ENCODE measurements at regions not wholly inside any gene's neighbourhood (a gene's known extent, or its start where the extent isn't known, plus 50 kb on each side); places are given as distances from the start of the nearest gene placed in this dataset.
"Not testable (repeated sequence)": the region's sequence is repeated elsewhere in the genome, so short reads cannot be mapped to it uniquely, and the experiment has no call there.

DNA sequence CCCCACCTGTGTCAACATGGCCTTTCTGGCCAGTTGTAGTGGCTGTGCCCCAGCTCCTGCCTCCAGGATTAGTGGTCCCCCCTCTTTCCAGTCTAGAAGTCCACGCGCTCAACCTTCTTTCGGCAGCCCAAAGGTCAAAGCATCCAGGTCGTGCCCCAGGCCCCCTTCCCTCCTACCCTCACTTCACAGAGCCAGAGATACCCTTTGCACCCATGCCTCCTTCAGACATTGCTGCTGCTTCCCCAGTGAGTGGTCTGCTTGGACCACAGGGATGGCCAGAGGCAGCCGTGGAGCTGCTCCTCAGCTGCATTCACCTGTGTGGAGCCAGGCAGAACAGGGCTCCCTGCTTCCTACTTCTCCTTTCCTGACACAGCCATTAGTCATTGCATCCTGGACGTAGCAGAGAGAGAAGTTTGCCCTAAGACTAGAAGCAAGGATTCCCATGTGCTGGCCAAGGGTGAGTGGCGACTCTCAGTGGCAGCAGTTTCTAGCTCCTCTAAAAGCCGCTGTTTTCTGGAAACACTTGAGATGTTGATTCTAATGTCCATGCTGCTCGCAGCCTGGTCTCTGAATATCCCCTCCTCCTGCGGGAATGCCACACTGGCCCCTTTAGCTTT, 243.1 kb upstream of the SHH start:
- DNase-seq (ENCODE audit: low spot score in 2 of 2) (peak in 1 of 2 donors; percentile 18), ATAC-seq (no peak)
- Mint-ChIP-seq H3K27ac (no peak overlapping the region), H3K9me3 (peaks cover 3 to 7% of the 10 kb centered on the region in 2 donors), H3K36me3 (no peaks in the 10 kb centered on the region)

DNA sequence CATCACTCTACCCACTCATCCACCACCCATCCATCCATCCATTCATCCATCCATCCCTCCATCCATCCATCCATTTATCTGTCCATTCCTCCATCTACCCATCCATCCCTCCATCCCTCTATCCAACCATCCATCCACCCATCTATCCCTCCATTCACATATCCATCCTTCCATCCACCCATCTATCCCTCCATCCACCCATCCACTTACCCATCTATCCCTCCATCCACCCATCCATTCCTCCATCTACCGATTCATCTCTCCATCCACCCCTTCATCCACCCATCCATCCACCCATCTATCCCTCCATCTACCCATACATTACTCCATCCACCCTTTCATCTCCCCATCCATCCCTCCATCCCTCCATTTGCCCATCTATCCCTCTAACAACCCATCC, 239.6 kb upstream of the SHH start:
- H3K36me3 Mint-ChIP-seq, result no peaks in the 10 kb centered on the region
- DNase-seq (ENCODE audit: low spot score in 2 of 2), result no peak
- no peak for ATAC-seq
- no peak overlapping the region for H3K27ac Mint-ChIP-seq
- peaks cover 0 to 5% of the 10 kb centered on the region in 2 donors for H3K9me3 Mint-ChIP-seq

GRCh38 chr7:156050636-156051569, 238.6 kb upstream of the SHH start:
- Mint-ChIP-seq H3K27ac (no peak overlapping the region), H3K9me3 (peaks cover 0 to 5% of the 10 kb centered on the region in 2 donors), H3K36me3 (no peaks in the 10 kb centered on the region)
- no peak for DNase-seq (ENCODE audit: low spot score in 2 of 2)
- ATAC-seq, result no peak

- H3K36me3 Mint-ChIP-seq, result no peaks in the 10 kb centered on the region
- no peak for ATAC-seq
- H3K9me3 Mint-ChIP-seq, result peaks cover 0 to 5% of the 10 kb centered on the region in 2 donors
- DNase-seq (ENCODE audit: low spot score in 2 of 2), result no peak
- H3K27ac Mint-ChIP-seq, result no peak overlapping the region
These were observed 237.1 kb upstream of the SHH start for GRCh38 chr7:156049366-156049765.

DNA sequence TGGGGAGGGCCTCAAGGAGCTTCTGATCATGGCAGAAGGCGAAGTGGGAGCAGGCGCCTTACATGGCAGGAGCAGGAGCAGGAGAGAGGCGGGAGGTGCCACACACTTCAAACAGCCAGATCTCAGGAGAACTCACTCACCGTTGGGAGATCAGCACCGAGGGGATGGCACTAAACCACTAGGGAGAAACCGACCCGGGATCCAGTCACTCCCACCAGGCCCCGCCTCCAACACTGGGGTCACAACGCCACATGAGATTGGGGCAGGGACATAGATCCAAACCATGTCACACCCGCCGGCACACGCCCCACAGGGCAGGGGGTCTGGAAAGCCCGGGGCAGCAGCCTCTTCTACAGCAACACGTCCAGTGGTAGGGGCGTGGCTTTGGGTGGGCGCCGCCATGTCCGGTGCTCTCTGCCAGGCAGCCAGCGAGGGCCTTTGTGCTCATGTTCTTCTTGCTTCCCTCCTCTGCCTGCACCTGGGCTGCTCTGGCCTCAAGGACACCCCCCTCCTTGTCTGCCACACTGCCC, 233.8 kb upstream of the SHH start:
- no peaks in the 10 kb centered on the region for H3K9me3 Mint-ChIP-seq
- H3K36me3 Mint-ChIP-seq, result no peaks in the 10 kb centered on the region
- no peak overlapping the region for H3K27ac Mint-ChIP-seq
- ATAC-seq (no peak), DNase-seq (ENCODE audit: low spot score in 2 of 2) (no peak)

- no peak overlapping the region for H3K27ac Mint-ChIP-seq
- no peak for ATAC-seq
- H3K36me3 Mint-ChIP-seq, result no peaks in the 10 kb centered on the region
These were observed 231.3 kb upstream of the SHH start for GRCh38 chr7:156043416-156044178.

GRCh38 chr7:156041398-156041797, 229.1 kb upstream of the SHH start:
- no peak for ATAC-seq
- DNase-seq (ENCODE audit: low spot score in 2 of 2), result no peak
- Mint-ChIP-seq H3K9me3 (no peaks in the 10 kb centered on the region), H3K27ac (no peak overlapping the region), H3K36me3 (no peaks in the 10 kb centered on the region)

More at GRCh38 chr7:156043416-156044178, 231.3 kb upstream of the SHH start:
- no peak for DNase-seq (ENCODE audit: low spot score in 2 of 2)
- H3K9me3 Mint-ChIP-seq, result no peaks in the 10 kb centered on the region

GRCh38 chr7:156039971-156040677, 227.9 kb upstream of the SHH start:
- Mint-ChIP-seq H3K27ac (no peak overlapping the region), H3K36me3 (no peaks in the 10 kb centered on the region), H3K9me3 (no peaks in the 10 kb centered on the region)
- DNase-seq (ENCODE audit: low spot score in 2 of 2) (no peak), ATAC-seq (peak in 1 of 2 donors; percentile 65)

DNA sequence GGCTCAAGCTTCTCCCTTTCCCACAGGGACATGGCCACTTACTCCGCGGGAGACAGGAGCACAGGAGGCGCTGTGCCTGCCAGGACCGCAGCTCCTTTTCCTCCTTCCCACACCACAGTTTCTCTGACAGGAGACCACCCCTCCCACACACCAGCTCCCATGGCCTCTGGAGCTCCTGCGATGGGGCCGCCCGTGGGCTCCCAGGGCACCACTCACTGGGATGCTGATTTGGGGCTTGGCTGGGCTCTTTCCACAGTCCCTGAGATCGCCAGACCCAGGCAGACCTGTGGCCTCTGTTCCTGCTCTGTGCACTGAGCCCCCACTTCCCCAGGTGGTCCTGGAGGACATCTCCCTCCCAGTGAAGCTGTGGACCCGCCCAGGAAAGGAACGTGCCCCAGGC, 226.9 kb upstream of the SHH start:
- Mint-ChIP-seq H3K9me3 (no peaks in the 10 kb centered on the region), H3K27ac (no peak overlapping the region), H3K36me3 (no peaks in the 10 kb centered on the region)
- DNase-seq (ENCODE audit: low spot score in 2 of 2) (no peak), ATAC-seq (no peak)

GRCh38 chr7:156038345-156038744, 226.1 kb upstream of the SHH start:
- Mint-ChIP-seq H3K9me3 (no peaks in the 10 kb centered on the region), H3K36me3 (no peaks in the 10 kb centered on the region), H3K27ac (no peak overlapping the region)
- ATAC-seq, result no peak
- no peak for DNase-seq (ENCODE audit: low spot score in 2 of 2)

DNA sequence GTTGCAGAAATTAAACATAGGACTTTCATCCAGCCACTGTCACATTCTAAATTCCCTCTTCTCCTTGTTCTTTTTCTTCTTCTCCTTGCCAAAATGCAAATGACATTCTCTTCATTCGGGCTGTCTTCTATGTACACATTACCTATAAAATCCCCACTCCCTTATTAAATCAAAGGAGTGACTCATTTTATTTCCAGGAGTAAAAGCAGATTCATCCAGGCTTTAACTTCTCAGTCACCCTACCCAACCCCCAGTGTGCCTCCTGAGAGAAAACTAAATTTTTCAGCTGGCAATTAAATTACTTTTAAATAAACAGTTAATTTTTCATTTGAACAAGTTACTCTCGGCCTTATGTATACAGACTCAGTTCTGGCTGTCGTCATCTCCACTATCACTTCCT, 223.9 kb upstream of the SHH start:
- ATAC-seq (no peak), DNase-seq (ENCODE audit: low spot score in 2 of 2) (no peak)
- Mint-ChIP-seq H3K27ac (no peak overlapping the region), H3K9me3 (peaks cover 7 to 13% of the 10 kb centered on the region in 2 donors), H3K36me3 (peaks cover 0 to 11% of the 10 kb centered on the region in 2 donors)

DNA sequence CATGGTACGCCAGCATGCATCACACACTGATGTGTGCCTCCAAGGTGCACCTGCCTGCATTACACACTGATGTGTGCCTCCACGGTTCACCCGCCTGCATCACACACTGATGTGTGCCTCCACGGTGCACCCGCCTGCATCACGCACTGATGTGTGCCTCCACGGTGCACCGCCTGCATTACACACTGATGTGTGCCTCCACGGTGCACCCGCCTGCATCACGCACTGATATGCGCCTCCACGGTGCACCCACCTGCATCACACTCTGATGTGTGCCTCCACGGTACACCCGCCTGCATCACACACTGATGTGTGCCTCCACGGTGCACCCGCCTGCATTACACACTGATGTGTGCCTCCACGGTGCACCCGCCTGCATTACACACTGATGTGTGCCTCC, 223.1 kb upstream of the SHH start:
- ATAC-seq; H3K27ac Mint-ChIP-seq; DNase-seq (ENCODE audit: low spot score in 2 of 2): not testable (repeated sequence)
- H3K9me3 Mint-ChIP-seq, result peaks cover 7 to 13% of the 10 kb centered on the region in 2 donors
- peaks cover 0 to 11% of the 10 kb centered on the region in 2 donors for H3K36me3 Mint-ChIP-seq

DNA sequence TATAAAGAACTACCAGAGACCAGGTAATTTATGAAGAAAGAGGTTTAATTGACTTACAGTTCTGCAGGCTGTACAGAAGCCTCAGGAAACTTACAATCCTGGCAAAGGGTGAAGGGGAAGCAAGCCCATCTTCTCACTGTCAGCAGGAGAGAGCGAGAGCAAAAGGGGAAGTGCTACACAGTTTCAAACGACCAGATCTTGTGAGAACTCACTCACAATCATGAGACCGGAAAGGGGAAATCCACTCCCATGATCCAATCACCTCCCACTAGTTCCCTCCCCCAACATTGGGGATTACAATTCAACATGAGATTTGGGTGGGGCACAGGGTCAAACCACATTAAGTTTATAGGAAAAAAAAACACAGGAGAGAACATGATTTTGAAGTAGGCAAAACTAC, 222.1 kb upstream of the SHH start:
- Mint-ChIP-seq H3K27ac (no peak overlapping the region), H3K9me3 (peaks cover 7 to 13% of the 10 kb centered on the region in 2 donors), H3K36me3 (peaks cover 0 to 11% of the 10 kb centered on the region in 2 donors)
- ATAC-seq, result no peak
- no peak for DNase-seq (ENCODE audit: low spot score in 2 of 2)

DNA sequence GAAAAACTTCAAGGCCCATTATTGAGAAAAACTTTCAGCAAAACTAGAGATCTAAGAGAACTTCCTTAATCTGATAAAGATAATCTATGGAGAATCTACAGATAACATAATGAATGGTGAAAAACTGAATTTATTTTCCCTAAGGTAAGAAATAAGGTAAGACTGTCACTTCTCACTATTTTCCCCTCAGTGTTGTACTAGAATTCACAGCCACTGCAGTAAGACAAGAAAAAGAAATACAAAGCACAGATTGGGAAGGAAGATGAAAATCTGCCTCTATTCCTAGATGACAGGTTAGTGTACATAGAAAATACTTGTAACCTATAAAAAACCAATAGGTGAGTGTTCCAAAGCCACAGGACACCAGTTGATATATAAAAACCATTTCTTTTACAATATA, 220.7 kb upstream of the SHH start:
- peaks cover 0 to 11% of the 10 kb centered on the region in 2 donors for H3K36me3 Mint-ChIP-seq
- DNase-seq (ENCODE audit: low spot score in 2 of 2) (no peak), ATAC-seq (no peak)
- H3K27ac Mint-ChIP-seq, result no peak overlapping the region
- peaks cover 7 to 13% of the 10 kb centered on the region in 2 donors for H3K9me3 Mint-ChIP-seq

GRCh38 chr7:156031679-156032478, 219.6 kb upstream of the SHH start:
- Mint-ChIP-seq H3K36me3 (peaks cover 0 to 11% of the 10 kb centered on the region in 2 donors), H3K27ac (peak overlapping the region in 1 of 2 donors; percentile 25), H3K9me3 (peaks cover 7 to 13% of the 10 kb centered on the region in 2 donors)
- DNase-seq (ENCODE audit: low spot score in 2 of 2), result no peak
- ATAC-seq, result no peak
